Fibroblast of villous mesenchyme (primary cell): ENCODE measurements at regions not wholly inside any gene's neighbourhood (a gene's known extent, or its start where the extent isn't known, plus 50 kb on each side); places are given as distances from the start of the nearest gene placed in this dataset.

ENCODE experiments used
- DNase-seq: peaks from one replicate; pipeline ENCODE4 v3.0.0-alpha.2; 2010; ENCODE audit warnings: low read depth
- H3K4me3 ChIP-seq: 2 replicates; pipeline ENCODE4 v1.5.1; 2011; ENCODE audit warnings: low read depth, mild to moderate bottlenecking, low read length
- CTCF ChIP-seq: IDR thresholded peaks from 2 replicates; pipeline ENCODE4 v1.5.1; 2012; ENCODE audit warnings: low read depth, mild to moderate bottlenecking, low read length; ENCODE audit not compliant: insufficient read depth

DNA sequence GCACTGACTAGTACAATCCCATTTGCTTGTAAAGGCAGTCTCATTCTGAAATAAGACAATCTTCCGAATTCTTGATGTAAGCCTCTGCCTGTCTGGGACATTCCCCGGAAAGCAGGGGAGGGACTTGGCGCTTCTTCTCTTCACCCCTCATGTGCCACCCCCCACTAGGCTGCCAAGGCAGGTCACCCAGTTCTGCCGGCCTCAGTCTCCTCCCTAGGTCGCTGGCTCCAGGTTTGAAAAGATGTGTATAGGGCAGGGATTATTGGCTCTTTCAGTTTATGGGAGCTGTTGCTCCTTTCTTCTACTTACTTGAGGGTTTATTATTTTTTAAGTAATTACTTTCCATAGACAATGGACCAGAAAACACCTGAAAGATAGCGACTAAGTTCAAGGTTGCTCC is 158.1 kb upstream of the RPS6KA2 start:
- TF ChIP-seq CTCF: no peak
- no peak overlapping the region for H3K4me3 ChIP-seq
- no peak for DNase-seq

DNA sequence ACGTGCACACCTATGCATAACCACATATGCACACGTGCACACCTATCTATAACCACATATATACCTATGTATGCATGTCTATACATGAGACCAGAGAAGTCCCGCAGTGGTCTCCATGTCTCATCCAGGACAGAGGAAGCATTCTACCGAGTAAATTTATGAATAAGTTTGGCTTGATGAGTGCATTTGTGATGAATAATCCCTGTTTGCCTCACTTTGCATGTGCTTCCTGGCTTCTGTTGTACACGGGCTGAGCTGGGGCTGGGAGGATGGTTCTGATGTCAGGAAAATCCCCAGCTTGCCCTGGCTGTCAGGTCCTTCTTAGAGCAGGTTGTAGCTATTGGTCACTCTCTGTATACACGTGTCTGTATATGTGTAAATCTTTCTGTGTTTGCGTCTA is 157.6 kb upstream of the RPS6KA2 start:
- H3K4me3 ChIP-seq: no peak overlapping the region
- no peak for DNase-seq
- TF ChIP-seq CTCF: no peak

- H3K4me3 ChIP-seq: no peak overlapping the region
- no peak for TF ChIP-seq CTCF
- no peak for DNase-seq
These were observed 155.5 kb upstream of the RPS6KA2 start for GRCh38 chr6:166782520-166782919.

GRCh38 chr6:166781331-166781730 is 154.3 kb upstream of the RPS6KA2 start:
- DNase-seq: no peak
- no peak overlapping the region for H3K4me3 ChIP-seq
- no peak for TF ChIP-seq CTCF

GRCh38 chr6:166779963-166780683 is 153.1 kb upstream of the RPS6KA2 start:
- TF ChIP-seq CTCF: no peak
- no peak for DNase-seq
- H3K4me3 ChIP-seq: no peak overlapping the region

GRCh38 chr6:166779381-166779780 is 152.3 kb upstream of the RPS6KA2 start:
- no peak overlapping the region for H3K4me3 ChIP-seq
- DNase-seq: no peak
- no peak for TF ChIP-seq CTCF

DNA sequence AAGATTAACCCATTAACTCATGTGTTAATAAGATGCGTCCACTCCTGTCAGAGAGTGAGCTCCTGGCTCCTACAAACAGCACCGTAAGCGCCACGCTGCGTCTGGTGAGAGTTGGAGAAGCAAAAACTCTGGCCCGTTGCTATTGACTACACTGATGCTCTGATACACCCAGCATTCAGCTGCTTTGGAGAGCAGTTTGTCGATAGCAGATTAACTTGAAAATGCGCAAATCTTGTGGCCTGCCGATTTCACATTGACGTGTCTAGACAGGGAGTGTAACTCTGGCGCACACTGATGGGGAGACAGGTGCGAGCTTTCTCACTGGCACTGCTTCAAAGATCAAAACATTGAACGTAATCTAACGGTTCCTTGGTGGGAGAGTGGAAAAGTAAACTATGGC is 151.7 kb upstream of the RPS6KA2 start:
- no peak for TF ChIP-seq CTCF
- H3K4me3 ChIP-seq: no peak overlapping the region
- DNase-seq: no peak
